Muscle layer of colon (tissue), 2 donors: ENCODE measurements at regions not wholly inside any gene's neighbourhood (a gene's known extent, or its start where the extent isn't known, plus 50 kb on each side); places are given as distances from the start of the nearest gene placed in this dataset.
"Not testable (repeated sequence)": the region's sequence is repeated elsewhere in the genome, so short reads cannot be mapped to it uniquely, and the experiment has no call there.

ENCODE experiments used
- H3K27ac ChIP-seq: one replicate; pipeline ENCODE4 v1.7.0; 2013; ENCODE audit warnings: low read depth, mild to moderate bottlenecking, low read length, moderate library complexity
- H3K27me3 ChIP-seq, 2 donors: one replicate each; pipeline ENCODE4 v1.7.0; 2013; ENCODE audit warnings: low read length in 2 of 2, mild to moderate bottlenecking in 2 of 2; ENCODE audit not compliant: insufficient read depth in 2 of 2, control insufficient read depth in 1 of 2
- H3K36me3 ChIP-seq: one replicate; pipeline ENCODE4 v1.7.0; 2013; ENCODE audit warnings: mild to moderate bottlenecking, low read length; ENCODE audit not compliant: insufficient read depth
- H3K4me1 ChIP-seq: one replicate; pipeline ENCODE4 v1.7.0; 2013; ENCODE audit warnings: mild to moderate bottlenecking, low read length; ENCODE audit not compliant: insufficient read depth
- H3K4me3 ChIP-seq, 2 donors: one replicate each; pipeline ENCODE4 v1.7.0; 2013; ENCODE audit warnings: low read length in 2 of 2, low read depth in 1 of 2, mild to moderate bottlenecking in 1 of 2, moderate library complexity in 1 of 2
- H3K9ac ChIP-seq: one replicate; pipeline ENCODE4 v1.7.0; 2013; ENCODE audit warnings: low read length
- H3K9me3 ChIP-seq: one replicate; pipeline ENCODE4 v1.7.0; 2013; ENCODE audit warnings: mild to moderate bottlenecking, low read length
- donor health status: abdominal sarcoma.
- donor health status: Adenocarcinoma of cecum.

DNA sequence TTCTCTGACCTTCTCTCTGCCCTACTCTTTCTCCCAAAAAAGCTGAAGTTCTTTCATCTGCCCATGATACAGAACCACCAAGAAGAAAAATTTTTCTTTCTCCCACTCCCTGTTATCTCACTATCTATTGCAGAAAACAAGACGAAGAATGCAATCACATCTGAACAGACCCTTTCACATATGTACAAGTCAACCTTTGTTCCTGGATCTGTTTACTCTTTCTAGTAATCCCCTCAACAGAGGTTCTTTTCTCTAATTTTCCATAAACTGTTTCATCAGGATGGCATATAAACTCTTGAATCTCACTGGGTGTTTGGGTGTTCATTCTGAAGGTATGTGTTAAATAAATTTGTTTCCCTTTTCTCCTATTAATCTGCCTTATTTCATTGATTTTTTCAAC lies 1262.7 kb upstream of the NRXN1 start:
- Histone ChIP-seq H3K27ac (no peak overlapping the region), H3K9me3 (no peaks in the 10 kb centered on the region), H3K27me3 (no peaks in the 10 kb centered on the region), H3K9ac (no peak overlapping the region), H3K4me1 (no peaks in the 10 kb centered on the region), H3K4me3 (no peak overlapping the region), H3K36me3 (no peaks in the 10 kb centered on the region)

DNA sequence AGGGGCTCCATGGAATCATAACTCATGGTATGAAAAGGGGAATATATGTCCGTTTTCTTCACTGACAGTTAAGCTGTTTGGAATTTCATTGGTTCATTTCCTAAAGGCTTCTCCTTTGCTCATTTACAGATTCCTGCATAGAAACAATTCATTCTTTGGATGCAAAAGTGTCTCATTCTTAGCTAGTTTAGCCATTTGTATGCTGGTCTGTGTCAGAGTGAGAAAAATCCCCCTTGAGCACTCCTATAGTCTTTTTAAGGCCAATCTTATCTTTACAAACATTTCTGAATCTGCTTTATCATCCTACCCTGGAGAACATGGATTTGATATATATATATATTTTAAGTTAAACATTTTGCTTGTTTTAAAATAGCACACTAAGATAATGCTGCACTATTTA lies 1260.9 kb upstream of the NRXN1 start:
- Histone ChIP-seq H3K9me3 (no peaks in the 10 kb centered on the region), H3K27ac (no peak overlapping the region), H3K4me1 (no peaks in the 10 kb centered on the region), H3K4me3 (no peak overlapping the region), H3K9ac (no peak overlapping the region), H3K36me3 (no peaks in the 10 kb centered on the region), H3K27me3 (no peaks in the 10 kb centered on the region)

DNA sequence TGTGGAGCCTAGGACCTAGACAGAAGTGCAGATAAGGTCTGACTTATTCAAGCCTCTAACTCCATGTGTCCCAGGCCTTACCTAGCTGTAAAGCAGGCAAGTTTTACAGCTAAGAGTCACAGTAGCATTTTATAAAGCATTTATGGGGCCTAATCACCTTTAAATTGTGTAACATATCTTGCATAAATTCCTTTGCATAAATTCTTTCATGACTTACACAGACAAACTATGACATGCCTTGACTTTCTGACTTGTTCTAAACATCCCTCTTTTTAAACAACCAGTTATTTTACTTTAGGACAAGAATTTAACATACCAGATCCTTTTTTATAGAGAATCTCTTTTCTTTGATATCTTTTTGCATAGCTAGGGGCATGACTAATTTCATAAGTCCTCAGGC lies 1257.8 kb upstream of the NRXN1 start:
- no peaks in the 10 kb centered on the region for H3K9me3 ChIP-seq
- no peaks in the 10 kb centered on the region for H3K4me1 ChIP-seq
- no peak overlapping the region for H3K4me3 ChIP-seq
- no peak overlapping the region for H3K27ac ChIP-seq
- H3K27me3 ChIP-seq: no peaks in the 10 kb centered on the region
- H3K36me3 ChIP-seq: no peaks in the 10 kb centered on the region
- H3K9ac ChIP-seq: no peak overlapping the region

DNA sequence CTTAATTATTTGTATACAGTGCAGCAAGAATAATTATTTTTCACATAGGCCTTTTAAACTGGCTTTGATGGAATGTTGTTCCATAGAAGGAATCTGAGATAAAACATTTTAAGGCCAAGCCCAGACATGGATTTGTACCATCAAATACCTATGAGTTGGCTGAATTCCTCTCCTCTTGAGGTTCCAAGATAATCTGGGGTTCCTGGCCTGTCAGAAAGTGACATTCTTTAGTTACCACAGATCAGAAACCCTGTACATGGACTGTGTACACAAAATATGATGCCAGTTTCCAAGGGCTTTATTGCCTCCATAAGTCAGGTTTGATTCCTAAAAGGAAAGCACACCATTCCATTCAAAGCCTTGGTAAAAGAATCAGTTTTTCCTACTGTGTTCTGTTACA lies 1256.7 kb upstream of the NRXN1 start:
- no peaks in the 10 kb centered on the region for H3K4me1 ChIP-seq
- H3K36me3 ChIP-seq: no peaks in the 10 kb centered on the region
- H3K27ac ChIP-seq: no peak overlapping the region
- no peaks in the 10 kb centered on the region for H3K27me3 ChIP-seq
- H3K9me3 ChIP-seq: no peaks in the 10 kb centered on the region
- H3K4me3 ChIP-seq: no peak overlapping the region
- no peak overlapping the region for H3K9ac ChIP-seq

DNA sequence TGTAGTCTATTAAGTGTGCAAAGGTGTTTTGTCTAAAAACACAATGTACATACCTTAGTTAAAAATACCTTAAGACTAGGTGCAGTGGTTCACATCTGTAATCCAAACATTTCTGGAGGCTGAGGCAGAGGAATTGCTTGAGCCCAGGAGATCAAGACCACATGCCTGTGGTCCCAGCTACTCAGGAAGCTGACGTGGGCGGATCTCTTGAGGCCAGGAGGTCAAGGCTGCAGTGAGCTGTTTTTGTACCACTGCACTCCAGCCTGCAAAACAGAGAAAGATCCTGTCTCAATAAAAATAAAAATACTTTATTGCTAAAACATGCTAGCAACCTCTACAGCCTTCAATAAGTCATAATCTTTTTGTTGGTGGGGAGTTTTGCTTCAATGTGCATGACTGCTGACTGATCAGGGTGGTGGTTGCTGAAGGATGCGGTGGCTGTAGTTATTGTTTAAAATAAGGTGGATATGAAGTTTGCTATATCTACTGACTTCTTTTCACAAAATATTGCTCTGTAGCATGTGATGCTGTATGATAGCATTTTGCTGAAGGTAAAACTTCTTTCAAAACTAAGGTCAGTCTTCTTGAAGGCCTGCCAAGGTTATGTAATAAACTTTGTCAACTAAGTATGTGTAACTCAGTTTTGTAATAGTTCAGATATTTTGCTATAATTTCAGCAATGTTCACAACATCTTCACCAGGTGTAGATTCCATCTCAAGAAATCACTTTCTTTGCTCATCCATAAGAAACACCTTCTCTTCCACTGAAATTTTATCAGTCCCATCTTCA lies 1238.0 kb upstream of the NRXN1 start:
- no peak overlapping the region for H3K4me3 ChIP-seq
- no peaks in the 10 kb centered on the region for H3K36me3 ChIP-seq
- H3K9ac ChIP-seq: no peak overlapping the region
- no peaks in the 10 kb centered on the region for H3K27me3 ChIP-seq
- H3K27ac ChIP-seq: no peak overlapping the region
- H3K4me1 ChIP-seq: no peaks in the 10 kb centered on the region
- no peaks in the 10 kb centered on the region for H3K9me3 ChIP-seq

DNA sequence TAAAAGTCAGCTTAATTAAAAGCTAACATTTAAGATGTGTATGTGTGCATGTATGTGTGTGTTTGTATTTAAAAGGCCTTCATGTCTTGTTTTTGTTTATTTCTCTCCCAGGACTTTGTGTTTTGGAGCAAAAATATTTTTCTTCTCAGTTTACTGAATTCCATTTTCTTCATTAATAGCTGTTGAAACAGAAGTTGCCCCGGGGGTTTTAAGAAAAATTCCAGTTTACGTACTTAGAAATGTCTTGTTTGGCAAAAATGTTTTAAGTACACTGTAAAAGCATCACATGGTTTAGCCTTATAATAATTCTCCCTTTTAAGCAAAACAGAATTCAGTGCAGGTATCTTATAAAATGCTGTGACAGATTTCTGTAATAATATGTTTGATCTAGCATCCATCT lies 1233.0 kb upstream of the NRXN1 start:
- no peak overlapping the region for H3K9ac ChIP-seq
- H3K27ac ChIP-seq: no peak overlapping the region
- H3K9me3 ChIP-seq: no peaks in the 10 kb centered on the region
- H3K4me1 ChIP-seq: no peaks in the 10 kb centered on the region
- no peaks in the 10 kb centered on the region for H3K36me3 ChIP-seq
- no peaks in the 10 kb centered on the region for H3K27me3 ChIP-seq
- H3K4me3 ChIP-seq: no peak overlapping the region

DNA sequence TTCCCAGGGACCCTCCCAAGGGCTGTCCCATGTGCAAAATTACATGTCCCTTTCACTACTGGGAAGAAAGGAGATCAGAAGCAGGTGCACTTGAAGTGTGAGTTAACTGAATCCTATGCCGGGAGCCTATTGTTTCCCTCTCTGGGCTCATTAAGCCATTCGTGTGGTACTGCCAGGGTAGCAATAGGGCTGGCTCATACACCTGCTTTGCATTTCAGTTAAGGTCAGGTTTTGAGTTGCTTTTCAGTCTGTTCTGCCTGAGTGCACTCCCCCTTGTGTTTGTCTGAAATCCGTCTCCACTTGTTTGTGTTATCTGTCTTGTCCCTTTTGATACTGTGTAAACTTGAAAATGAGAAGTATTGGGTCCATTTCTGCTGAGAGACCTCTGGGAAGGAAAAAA lies 1232.6 kb upstream of the NRXN1 start:
- Histone ChIP-seq H3K4me1 (no peaks in the 10 kb centered on the region), H3K9me3 (no peaks in the 10 kb centered on the region), H3K27ac (no peak overlapping the region), H3K36me3 (no peaks in the 10 kb centered on the region), H3K27me3 (no peaks in the 10 kb centered on the region), H3K4me3 (no peak overlapping the region), H3K9ac (no peak overlapping the region)

GRCh38 chr2:52260904-52261303 lies 1229.0 kb upstream of the NRXN1 start:
- Histone ChIP-seq H3K4me3 (no peak overlapping the region), H3K36me3 (no peaks in the 10 kb centered on the region), H3K9me3 (no peaks in the 10 kb centered on the region), H3K4me1 (no peaks in the 10 kb centered on the region), H3K9ac (no peak overlapping the region), H3K27ac (no peak overlapping the region), H3K27me3 (no peaks in the 10 kb centered on the region)

- not testable (repeated sequence) for H3K27me3 ChIP-seq, H3K27ac ChIP-seq, H3K36me3 ChIP-seq, H3K4me3 ChIP-seq, H3K4me1 ChIP-seq, H3K9me3 ChIP-seq, H3K9ac ChIP-seq
Measured at GRCh38 chr2:52258967-52259366, 1227.0 kb upstream of the NRXN1 start.

DNA sequence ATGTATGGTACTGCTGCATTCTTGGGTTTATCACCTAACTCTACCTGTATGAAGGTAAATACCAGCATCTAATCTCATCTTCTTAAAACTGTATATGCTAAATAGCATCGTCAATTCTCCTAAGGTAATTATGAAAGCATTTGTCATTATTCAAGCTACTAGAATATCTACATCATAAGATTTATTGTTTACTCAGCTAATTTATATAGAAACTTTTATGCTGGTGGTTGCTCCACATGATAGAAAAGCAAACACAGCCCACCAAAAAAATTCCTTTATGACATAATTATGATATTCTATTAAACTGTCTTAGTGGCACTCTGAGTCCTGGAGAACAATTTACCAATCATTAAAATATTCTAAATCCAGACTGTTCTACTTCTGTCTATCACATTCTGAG lies 1226.1 kb upstream of the NRXN1 start:
- Histone ChIP-seq H3K27me3 (no peaks in the 10 kb centered on the region), H3K4me1 (no peaks in the 10 kb centered on the region), H3K4me3 (no peak overlapping the region)

DNA sequence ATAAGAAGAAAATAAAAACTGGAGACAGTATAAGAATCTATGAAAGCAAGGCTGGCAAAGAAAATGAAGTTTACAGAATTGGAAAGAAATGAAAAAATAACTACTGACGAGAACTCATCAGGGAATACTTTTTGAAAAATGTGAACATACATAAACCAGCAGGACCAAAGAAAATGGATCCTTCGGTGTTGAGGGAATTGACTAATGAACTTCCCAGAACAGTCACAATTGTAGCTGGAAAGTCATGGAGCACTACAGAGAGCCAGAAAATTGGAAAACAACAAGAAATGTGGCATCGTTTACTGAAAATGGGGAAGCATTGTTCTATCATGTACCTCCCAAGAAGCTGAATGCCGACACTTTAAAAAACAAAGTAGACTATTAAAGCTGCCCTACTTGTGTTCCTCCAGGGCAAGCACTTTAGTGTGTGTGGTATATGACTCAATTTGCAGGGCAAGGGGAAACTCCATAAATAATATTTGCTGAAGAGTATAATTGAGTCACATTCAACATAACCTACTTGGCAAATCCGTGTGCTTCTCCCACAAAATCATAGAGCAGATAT lies 1221.6 kb upstream of the NRXN1 start:
- Histone ChIP-seq H3K36me3 (no peaks in the 10 kb centered on the region), H3K4me1 (no peaks in the 10 kb centered on the region), H3K4me3 (no peak overlapping the region), H3K27ac (no peak overlapping the region), H3K27me3 (no peaks in the 10 kb centered on the region), H3K9me3 (no peaks in the 10 kb centered on the region), H3K9ac (no peak overlapping the region)

More for the DNA sequence above, 1226.1 kb upstream of the NRXN1 start:
- Histone ChIP-seq H3K36me3 (no peaks in the 10 kb centered on the region), H3K9ac (no peak overlapping the region), H3K9me3 (no peaks in the 10 kb centered on the region), H3K27ac (no peak overlapping the region)

GRCh38 chr2:52238782-52239181 lies 1206.8 kb upstream of the NRXN1 start:
- H3K36me3 ChIP-seq: no peaks in the 10 kb centered on the region
- no peak overlapping the region for H3K27ac ChIP-seq
- H3K9me3 ChIP-seq: no peaks in the 10 kb centered on the region
- no peak overlapping the region for H3K4me3 ChIP-seq
- H3K9ac ChIP-seq: no peak overlapping the region
- no peaks in the 10 kb centered on the region for H3K4me1 ChIP-seq
- H3K27me3 ChIP-seq: no peaks in the 10 kb centered on the region
